ENCODE measurements at regions not wholly inside any gene's neighbourhood (a gene's known extent, or its start where the extent isn't known, plus 50 kb on each side); places are given as distances from the start of the nearest gene placed in this dataset.

- no peak for TF ChIP-seq HCFC1 (IDR thresholded peaks at IDR 0.05; ENCODE audit: low read length)
- TF ChIP-seq CHD1 (IDR thresholded peaks at IDR 0.05; ENCODE audit: low read depth, low read length): no peak
- no peak for TF ChIP-seq ZNF622 (IDR thresholded peaks at IDR 0.05)
Observed at GRCh38 chr3:180335050-180335449, 266.9 kb upstream of the TTC14 start.

All from GM12878 (cell line).